ENCODE measurements at regions not wholly inside any gene's neighbourhood (a gene's known extent, or its start where the extent isn't known, plus 50 kb on each side); places are given as distances from the start of the nearest gene placed in this dataset.
A peak's percentile ranks its signal among the peaks of the same experiment; 100 is the strongest.
"Not testable (repeated sequence)": the region's sequence is repeated elsewhere in the genome, so short reads cannot be mapped to it uniquely, and the experiment has no call there.

- no peak for DNase-seq
Measured at GRCh38 chr2:238704471-238705225, 143.2 kb upstream of the TWIST2 start.

GRCh38 chr2:238706163-238706562 lies 141.7 kb upstream of the TWIST2 start:
- no peak for DNase-seq

- no peak for DNase-seq
Measured at GRCh38 chr2:238706673-238707072, 141.2 kb upstream of the TWIST2 start.

DNA sequence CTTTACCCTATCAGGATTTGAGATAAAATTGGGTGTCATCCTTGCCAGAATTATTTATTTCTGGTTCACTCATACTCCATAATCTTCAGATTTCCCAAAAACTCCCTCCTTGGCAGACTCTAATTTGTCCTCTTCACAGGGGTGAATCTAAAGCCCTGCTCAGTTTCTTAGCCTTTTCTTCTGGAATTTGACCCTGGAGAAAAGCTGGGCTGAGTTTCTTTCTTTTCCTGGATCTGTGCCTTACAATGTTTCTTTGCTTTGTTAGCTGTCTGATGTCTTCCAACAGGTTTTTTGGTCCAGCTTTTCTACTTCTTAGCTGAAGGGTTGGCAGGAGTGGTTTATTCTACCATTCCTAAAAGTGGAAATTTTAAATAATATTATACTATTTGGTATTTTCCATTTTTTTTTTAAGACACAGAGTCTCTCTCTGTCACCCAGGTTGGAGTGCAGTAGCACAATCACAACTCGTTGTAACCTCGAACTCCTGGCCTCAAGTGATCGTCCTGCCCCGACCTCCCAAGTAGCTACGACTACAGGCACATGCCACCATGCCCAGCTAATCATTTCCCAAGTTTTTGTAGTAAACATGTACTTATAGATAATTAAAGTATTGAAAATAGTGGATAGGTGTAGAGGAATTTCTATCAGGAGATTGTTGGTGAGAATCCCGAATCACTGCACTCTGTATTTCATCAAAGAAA lies 138.4 kb upstream of the TWIST2 start:
- DNase-seq, result no peak

DNA sequence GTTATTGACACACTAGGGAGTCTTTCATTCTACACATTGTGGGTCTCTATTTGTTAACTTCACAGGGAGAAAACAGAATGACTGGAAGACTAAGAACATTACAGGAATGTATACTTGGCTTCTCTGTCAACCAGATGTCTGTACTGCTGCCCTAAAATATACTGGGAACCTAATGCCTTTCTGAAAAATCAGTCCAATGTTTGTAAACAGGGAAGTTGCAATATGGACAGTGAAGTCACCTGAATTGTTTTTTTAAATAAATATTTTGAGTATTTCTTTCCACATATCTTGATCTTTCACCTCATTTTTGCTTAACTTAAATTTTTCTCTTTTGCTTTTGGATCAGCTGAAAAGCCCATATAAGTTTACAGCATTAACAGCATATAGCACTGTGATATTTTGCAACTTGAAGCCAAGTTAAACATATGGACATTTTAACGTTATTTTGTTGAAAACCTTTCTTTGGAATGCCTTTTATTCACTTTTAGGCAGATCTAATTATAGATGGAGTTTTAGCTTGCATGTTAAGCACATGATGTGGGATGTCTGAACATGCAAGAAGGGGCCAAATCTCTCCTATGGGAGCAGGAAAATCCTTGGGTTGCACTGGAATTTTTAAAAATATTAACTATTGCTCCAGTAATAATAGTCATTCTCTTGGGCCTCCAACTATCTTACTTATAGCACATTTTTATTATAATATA lies 137.7 kb upstream of the TWIST2 start:
- DNase-seq, result no peak

- DNase-seq, result no peak
Measured at GRCh38 chr2:238710787-238711186, 137.1 kb upstream of the TWIST2 start.

DNA sequence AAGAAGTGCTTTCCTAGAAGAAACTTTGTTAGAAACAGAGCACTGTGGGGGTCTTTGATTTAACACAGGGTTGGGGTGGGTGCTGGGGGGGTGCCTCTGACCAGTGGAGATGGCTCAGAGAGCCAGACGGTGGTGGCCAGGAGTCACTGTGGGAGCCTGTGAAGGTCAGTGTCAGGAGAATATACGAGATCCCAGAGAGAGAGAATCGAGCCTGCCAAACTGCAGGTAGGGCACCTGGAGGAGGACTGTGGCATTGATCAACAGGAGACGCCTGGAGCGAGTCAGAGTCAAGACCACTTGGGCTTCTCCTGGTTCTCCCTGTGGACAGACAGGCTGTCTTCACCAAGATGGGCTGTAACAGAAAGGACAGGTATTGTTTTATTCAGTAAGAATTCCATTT lies 136.5 kb upstream of the TWIST2 start:
- no peak for DNase-seq

DNA sequence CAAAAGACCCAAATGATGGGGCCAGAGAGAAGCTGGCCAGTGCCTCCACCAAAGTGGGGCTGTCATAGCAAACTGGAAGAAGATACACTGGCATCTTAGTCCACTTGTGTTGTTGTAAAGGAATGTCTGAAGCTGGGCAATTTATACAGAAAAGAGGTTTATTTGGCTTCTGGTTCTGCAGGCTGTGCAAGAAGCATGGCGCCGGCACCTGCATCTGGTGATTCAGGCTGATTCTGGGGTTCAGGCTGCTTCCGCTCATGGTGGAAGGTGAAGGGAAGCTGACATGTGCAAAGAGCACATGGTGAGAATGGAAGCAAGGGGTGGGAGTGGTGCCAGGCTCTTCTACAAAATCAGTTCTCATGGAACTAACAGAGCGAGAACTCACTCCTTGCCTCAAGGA lies 135.9 kb upstream of the TWIST2 start:
- no peak for DNase-seq

DNA sequence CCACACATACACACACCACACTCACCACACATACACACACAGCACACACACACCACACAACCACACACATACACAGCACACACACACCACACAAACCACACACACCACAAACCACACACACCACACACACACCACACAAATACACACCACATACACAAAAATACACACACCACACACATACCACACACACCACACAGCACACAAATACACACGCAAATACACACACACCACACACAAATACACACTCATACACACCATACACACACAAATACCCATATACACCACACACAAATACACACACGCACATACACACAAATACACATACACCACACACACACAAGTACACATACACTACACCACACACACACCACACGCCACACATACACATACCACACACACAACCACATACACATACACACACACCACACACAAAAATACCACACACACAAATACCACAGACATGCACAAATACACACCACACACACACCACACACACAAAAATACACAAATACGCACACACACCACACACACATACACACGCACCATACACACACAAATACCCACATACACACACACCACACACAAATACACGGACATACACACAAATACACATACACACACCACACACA lies 134.6 kb upstream of the TWIST2 start:
- no peak for DNase-seq

DNA sequence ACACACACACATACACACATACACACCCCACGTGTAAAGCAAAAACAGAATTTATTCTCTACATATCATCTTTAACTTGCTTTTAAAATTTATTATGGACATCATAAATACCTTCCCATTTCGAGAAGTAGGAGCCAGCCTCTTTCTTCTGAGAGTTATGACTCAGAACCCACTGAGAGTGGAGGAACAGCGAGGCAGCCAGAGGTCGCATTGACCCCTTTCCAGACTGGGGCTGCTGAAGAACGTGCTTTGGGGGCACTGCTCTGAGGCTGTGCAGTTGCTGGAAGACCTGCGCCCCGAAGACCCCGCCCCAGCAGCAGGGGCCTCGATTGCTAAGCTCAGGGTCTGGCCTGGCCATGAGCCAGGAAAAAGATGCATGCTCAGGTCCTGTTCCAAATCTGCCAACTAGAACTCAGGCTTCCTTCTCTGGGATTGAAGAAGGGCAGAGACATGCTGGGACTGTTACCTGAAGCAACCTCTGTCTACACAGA lies 133.8 kb upstream of the TWIST2 start:
- no peak for DNase-seq

DNA sequence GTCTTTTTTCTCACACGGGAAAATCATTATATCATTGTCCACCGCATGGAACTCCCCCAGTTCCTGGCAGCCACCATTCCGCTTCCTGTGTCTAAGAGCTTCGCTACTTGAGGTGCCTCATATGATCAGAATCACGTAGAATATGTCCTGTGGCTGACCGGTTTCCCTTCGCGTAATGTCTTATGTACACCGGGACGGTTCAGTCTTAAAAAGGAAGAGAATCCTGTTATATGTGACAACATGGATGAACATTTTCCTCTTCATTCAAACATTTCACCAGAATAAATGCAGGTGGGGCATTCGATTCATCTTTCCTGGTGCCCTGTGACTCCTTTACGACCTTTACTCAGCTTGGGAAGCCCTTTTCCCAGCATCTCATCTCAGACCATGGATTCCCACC lies 131.7 kb upstream of the TWIST2 start:
- no peak for DNase-seq

DNA sequence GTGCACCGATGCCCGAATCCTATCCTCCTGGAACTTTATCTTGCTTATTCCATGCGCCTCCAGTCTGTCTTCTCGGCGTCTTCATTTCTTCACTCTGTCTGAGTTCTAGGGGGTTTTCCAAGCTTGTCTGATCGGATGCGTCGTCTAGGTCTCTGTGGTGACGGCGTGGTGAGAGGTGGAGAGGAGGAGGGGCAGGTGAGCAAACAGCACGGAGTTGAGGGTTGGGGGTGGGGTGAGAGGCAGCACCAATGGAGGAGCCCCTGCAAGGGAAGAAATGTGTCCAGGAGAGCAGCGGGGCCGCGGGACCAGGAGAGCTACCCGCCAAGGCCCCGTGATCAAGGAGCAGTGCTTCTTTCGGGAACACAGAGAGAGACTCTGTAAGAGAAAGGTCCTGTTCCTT lies 131.3 kb upstream of the TWIST2 start:
- no peak for DNase-seq

GRCh38 chr2:238717084-238717483 lies 130.8 kb upstream of the TWIST2 start:
- DNase-seq, result no peak

DNA sequence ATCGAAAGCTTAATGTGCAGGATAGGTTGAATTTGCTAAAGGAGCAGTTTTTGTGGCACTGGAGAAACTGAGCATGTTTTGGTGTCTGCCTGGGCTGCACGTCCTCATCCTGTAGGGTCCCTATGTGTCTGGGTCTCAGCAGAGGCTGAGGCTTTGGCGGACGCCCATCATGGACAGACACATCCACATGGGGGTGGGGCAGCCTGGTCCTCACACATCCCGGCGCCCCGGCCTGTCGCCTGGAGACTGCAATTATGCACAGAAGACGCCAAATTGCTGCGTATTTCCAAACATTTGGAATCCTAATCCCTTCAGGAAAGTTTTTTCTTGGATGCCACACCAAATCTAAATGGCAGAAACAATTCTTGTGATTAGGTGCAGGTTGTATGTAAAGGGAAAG lies 128.2 kb upstream of the TWIST2 start:
- DNase-seq, result no peak

DNA sequence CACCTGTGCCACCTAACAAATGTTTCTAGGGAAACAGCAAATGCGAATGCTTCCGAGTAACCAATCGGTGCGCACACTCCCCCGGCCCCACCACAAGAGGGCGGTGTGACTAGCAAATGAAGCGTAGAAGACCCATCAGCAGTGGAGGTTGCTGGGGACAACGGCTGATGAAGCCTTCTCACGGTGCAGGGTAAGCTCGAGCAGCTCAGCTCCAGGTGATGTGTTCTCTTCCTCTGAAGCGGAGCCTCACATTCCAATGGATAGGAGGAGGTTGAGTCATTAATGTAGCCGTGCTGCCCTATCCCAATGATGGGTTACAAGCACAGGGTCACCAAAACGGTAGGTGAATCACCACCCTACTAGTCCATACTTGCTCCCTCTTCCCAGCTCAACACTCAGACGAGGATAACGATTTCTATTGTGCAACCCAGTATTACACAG lies 127.6 kb upstream of the TWIST2 start:
- DNase-seq, result peak; percentile 40

DNA sequence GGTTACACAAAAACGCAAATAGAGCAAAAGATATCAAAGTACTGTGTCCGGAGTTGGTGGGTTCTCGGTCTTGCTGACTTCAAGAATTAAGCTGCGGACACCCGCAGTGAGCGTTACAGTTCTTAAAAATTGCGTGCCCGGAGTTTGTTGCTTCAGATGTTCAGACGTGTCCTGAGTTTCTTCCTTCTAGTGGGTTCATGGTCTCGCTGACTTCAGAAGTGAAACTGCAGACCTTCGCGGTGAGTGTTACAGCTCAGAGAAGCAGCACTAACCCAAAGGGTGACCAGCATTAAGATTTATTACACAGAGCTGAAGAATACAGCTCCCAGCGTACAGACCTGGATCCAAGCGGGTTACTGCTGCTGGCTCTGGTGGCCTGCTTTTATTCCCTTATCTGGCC lies 125.7 kb upstream of the TWIST2 start:
- DNase-seq, result no peak

DNA sequence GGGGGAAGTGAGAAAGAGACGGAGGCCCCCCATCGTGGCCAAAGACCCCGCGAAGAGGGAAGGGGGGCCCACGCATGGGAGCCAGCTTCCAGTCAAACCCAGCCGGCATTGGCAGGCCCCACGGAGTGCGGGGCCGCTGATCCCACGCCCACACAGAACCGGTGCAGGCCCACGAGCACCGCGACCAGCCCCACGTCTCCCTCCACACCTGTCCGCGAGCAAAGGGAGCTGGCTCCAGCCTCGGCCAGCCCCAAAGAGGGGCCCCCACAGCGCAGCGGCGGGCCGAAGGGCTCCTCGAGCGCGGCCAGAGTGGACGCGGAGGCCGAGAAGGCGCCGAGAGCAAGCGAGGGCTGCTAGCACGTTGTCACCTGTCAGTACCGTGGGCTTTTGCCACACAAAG lies 125.0 kb upstream of the TWIST2 start:
- no peak for DNase-seq

DNA sequence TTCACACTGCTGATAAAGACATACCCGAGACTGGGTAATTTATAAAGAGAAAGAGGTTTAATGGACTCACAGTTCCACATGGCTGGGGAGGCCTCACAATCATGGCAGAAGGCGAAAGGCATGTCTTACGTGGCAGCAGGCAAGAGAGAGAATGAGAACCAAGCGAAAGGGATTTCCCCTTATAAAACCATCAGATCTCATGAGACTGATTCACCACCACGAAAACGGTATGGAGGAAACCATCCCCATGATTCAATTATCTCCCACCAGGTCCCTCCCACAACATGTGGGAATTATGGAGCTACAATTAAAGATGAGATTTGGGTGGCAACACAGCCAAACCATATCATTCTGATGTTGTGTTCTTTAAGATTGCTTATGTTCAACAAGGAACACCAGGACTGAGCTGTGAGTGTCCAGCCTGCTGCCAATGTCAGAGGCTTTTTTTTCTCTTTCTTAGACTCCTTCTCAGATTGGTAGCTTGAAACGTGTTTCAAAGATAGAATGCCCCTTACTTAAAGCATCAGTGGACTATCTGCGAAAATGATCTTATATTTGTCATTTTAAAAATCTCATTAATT lies 124.1 kb upstream of the TWIST2 start:
- DNase-seq, result not testable (repeated sequence)

- no peak for DNase-seq
Measured at GRCh38 chr2:238724728-238725127, 123.2 kb upstream of the TWIST2 start.

GRCh38 chr2:238725298-238725697 lies 122.6 kb upstream of the TWIST2 start:
- no peak for DNase-seq

GRCh38 chr2:238726670-238727584 lies 121.0 kb upstream of the TWIST2 start:
- no peak for DNase-seq
